GM12874 (cell line): ENCODE measurements at regions not wholly inside any gene's neighbourhood (a gene's known extent, or its start where the extent isn't known, plus 50 kb on each side); places are given as distances from the start of the nearest gene placed in this dataset.

Experiments used
- CTCF ChIP-seq: IDR thresholded peaks from 2 replicates; pipeline ENCODE4 v1.5.1; 2011; ENCODE audit warnings: low read depth, mild to moderate bottlenecking, control low read depth, low read length, moderate library complexity; ENCODE audit not compliant: insufficient read depth

GRCh38 chr2:129810521-129810920 lies 168.9 kb upstream of the RAB6C start:
- no peak for TF ChIP-seq CTCF

- TF ChIP-seq CTCF, result no peak
These were observed 167.4 kb upstream of the RAB6C start for GRCh38 chr2:129812071-129812470.

- TF ChIP-seq CTCF, result no peak
These were observed 166.8 kb upstream of the RAB6C start for GRCh38 chr2:129812654-129813053.

GRCh38 chr2:129813404-129813803 lies 166.1 kb upstream of the RAB6C start:
- TF ChIP-seq CTCF, result peak; percentile 17; the same call in 1 of the 2 replicates

GRCh38 chr2:129816813-129817574 lies 162.5 kb upstream of the RAB6C start:
- no peak for TF ChIP-seq CTCF

- no peak for TF ChIP-seq CTCF
These were observed 159.6 kb upstream of the RAB6C start for GRCh38 chr2:129819855-129820254.

- no peak for TF ChIP-seq CTCF
These were observed 158.6 kb upstream of the RAB6C start for GRCh38 chr2:129820908-129821307.
